Progenitor cell of endocrine pancreas (in vitro differentiated cells): ENCODE measurements at regions not wholly inside any gene's neighbourhood (a gene's known extent, or its start where the extent isn't known, plus 50 kb on each side); places are given as distances from the start of the nearest gene placed in this dataset.

Experiments
- DNase-seq: peaks from one replicate; pipeline ENCODE4 v3.0.0; 2021; ENCODE audit warnings: low spot score; ENCODE audit not compliant: unreplicated experiment
- H3K27ac Mint-ChIP-seq: 2 replicates; pipeline ENCODE4 v1.8.0; 2021; ENCODE audit warnings: mild to moderate bottlenecking, moderate library complexity, mixed read lengths
- H3K27me3 Mint-ChIP-seq: 2 replicates; pipeline ENCODE4 v1.8.0; 2021; ENCODE audit warnings: mixed read lengths
- H3K36me3 Mint-ChIP-seq: 2 replicates; pipeline ENCODE4 v1.8.0; 2022; ENCODE audit warnings: mixed read lengths; ENCODE audit not compliant: insufficient read depth
- H3K4me1 Mint-ChIP-seq: 2 replicates; pipeline ENCODE4 v1.8.0; 2021; ENCODE audit warnings: low read depth, mixed read lengths
- H3K4me3 Mint-ChIP-seq: 2 replicates; pipeline ENCODE4 v1.8.0; 2021; ENCODE audit warnings: low read depth, mild to moderate bottlenecking, moderate library complexity, mixed read lengths
- H3K9me3 Mint-ChIP-seq: 2 replicates; pipeline ENCODE4 v1.8.0; 2021; ENCODE audit warnings: low read depth, mixed read lengths
- CTCF ChIP-seq: fragments of 200-600 bp; sonication (generic); IDR thresholded peaks from one replicate; pipeline ENCODE4 v1.5.0; 2021; ENCODE audit warnings: antibody characterized with exemption, mild to moderate bottlenecking; ENCODE audit not compliant: unreplicated experiment

GRCh38 chr3:194937882-194938321 lies 252.2 kb downstream of the FAM43A start:
- Mint-ChIP-seq H3K4me3 (no peak overlapping the region), H3K9me3 (no peaks in the 10 kb centered on the region), H3K4me1 (no peaks in the 10 kb centered on the region), H3K27me3 (peaks cover 19% of the 10 kb centered on the region), H3K36me3 (no peaks in the 10 kb centered on the region), H3K27ac (no peak overlapping the region)
- TF ChIP-seq CTCF, result no peak
- DNase-seq, result no peak

- Mint-ChIP-seq H3K27ac (no peak overlapping the region), H3K36me3 (no peaks in the 10 kb centered on the region), H3K4me3 (no peak overlapping the region), H3K4me1 (no peaks in the 10 kb centered on the region), H3K27me3 (peaks cover 20% of the 10 kb centered on the region), H3K9me3 (no peaks in the 10 kb centered on the region)
- no peak for TF ChIP-seq CTCF
- DNase-seq, result no peak
These were observed 253.3 kb downstream of the FAM43A start for GRCh38 chr3:194938845-194939531.

- Mint-ChIP-seq H3K9me3 (no peaks in the 10 kb centered on the region), H3K4me3 (no peak overlapping the region), H3K27me3 (peaks cover 21% of the 10 kb centered on the region), H3K27ac (no peak overlapping the region), H3K4me1 (no peaks in the 10 kb centered on the region), H3K36me3 (no peaks in the 10 kb centered on the region)
- no peak for DNase-seq
- no peak for TF ChIP-seq CTCF
These were observed 253.8 kb downstream of the FAM43A start for GRCh38 chr3:194939532-194939909.

GRCh38 chr3:194939949-194940770 lies 254.5 kb downstream of the FAM43A start:
- no peak for DNase-seq
- Mint-ChIP-seq H3K27ac (no peak overlapping the region), H3K4me3 (no peak overlapping the region), H3K4me1 (no peaks in the 10 kb centered on the region), H3K27me3 (peaks cover 21% of the 10 kb centered on the region), H3K9me3 (no peaks in the 10 kb centered on the region), H3K36me3 (no peaks in the 10 kb centered on the region)
- no peak for TF ChIP-seq CTCF

GRCh38 chr3:194941360-194941955 lies 255.8 kb downstream of the FAM43A start:
- H3K27ac Mint-ChIP-seq, result no peak overlapping the region
- no peak for TF ChIP-seq CTCF
- no peaks in the 10 kb centered on the region for H3K9me3 Mint-ChIP-seq
- H3K4me1 Mint-ChIP-seq, result no peaks in the 10 kb centered on the region
- H3K4me3 Mint-ChIP-seq, result no peak overlapping the region
- peaks cover 23% of the 10 kb centered on the region for H3K27me3 Mint-ChIP-seq
- DNase-seq, result no peak
- H3K36me3 Mint-ChIP-seq, result no peaks in the 10 kb centered on the region
